ENCODE measurements at regions not wholly inside any gene's neighbourhood (a gene's known extent, or its start where the extent isn't known, plus 50 kb on each side); places are given as distances from the start of the nearest gene placed in this dataset.

GRCh38 chr5:167358868-167359492 is 932.5 kb upstream of the WWC1 start:
- FAIRE-seq (no peak), ATAC-seq (no peak), DNase-seq (no peak)
- Histone ChIP-seq H3K9me3 (no peaks in the 10 kb centered on the region), H3K4me1 (no peaks in the 10 kb centered on the region), H3K36me3 (no peaks in the 10 kb centered on the region), H3K4me3 (no peak overlapping the region), H3K27ac (no peak overlapping the region), H3K27me3 (no peaks in the 10 kb centered on the region)
- 62% methylated on average over 6 of the region's 6 CpGs for WGBS, 2 donors
- TF ChIP-seq, protein P1, sequence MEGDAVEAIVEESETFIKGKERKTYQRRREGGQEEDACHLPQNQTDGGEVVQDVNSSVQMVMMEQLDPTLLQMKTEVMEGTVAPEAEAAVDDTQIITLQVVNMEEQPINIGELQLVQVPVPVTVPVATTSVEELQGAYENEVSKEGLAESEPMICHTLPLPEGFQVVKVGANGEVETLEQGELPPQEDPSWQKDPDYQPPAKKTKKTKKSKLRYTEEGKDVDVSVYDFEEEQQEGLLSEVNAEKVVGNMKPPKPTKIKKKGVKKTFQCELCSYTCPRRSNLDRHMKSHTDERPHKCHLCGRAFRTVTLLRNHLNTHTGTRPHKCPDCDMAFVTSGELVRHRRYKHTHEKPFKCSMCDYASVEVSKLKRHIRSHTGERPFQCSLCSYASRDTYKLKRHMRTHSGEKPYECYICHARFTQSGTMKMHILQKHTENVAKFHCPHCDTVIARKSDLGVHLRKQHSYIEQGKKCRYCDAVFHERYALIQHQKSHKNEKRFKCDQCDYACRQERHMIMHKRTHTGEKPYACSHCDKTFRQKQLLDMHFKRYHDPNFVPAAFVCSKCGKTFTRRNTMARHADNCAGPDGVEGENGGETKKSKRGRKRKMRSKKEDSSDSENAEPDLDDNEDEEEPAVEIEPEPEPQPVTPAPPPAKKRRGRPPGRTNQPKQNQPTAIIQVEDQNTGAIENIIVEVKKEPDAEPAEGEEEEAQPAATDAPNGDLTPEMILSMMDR (IDR thresholded peaks at IDR 0.05): no peak
- intact Hi-C loops (cut with DNase I): no loop called here

GRCh38 chr5:167361795-167362194 is 929.6 kb upstream of the WWC1 start:
- no peak for ATAC-seq

GRCh38 chr5:167363065-167363464 is 928.4 kb upstream of the WWC1 start:
- TF ChIP-seq, protein P1 (IDR thresholded peaks at IDR 0.05): no peak
- no peak for DNase-seq
- intact Hi-C loops (cut with DNase I): no loop called here

More at GRCh38 chr5:167361795-167362194, 929.6 kb upstream of the WWC1 start:
- DNase-seq (no peak), FAIRE-seq (no peak)
- no peaks in the 10 kb centered on the region for H3K27me3 ChIP-seq
- intact Hi-C loops (cut with DNase I): no loop called here
- 72 to 81% methylated on average over 1 of the region's 1 CpG for WGBS, 2 donors
- H3K9me3 ChIP-seq: no peaks in the 10 kb centered on the region
- H3K4me3 ChIP-seq: no peak overlapping the region
- H3K4me1 ChIP-seq: no peaks in the 10 kb centered on the region
- H3K27ac ChIP-seq: no peak overlapping the region
- no peaks in the 10 kb centered on the region for H3K36me3 ChIP-seq
- TF ChIP-seq, protein P1 (IDR thresholded peaks at IDR 0.05): no peak

DNA sequence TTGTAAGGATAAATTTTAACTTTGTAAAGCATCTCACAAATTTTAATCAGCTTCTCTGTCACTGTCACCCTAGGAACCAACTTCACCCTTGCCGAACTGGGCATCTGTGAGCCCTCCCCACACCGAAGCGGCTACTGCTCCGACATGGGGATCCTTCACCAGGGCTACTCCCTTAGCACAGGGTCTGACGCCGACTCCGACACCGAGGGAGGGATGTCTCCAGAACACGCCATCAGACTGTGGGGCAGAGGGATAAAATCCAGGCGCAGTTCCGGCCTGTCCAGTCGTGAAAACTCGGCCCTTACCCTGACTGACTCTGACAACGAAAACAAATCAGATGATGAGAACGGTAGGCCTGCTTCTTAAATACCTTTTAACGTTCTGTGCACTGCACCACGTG is 916.3 kb upstream of the WWC1 start:
- no peaks in the 10 kb centered on the region for H3K36me3 ChIP-seq
- H3K4me1 ChIP-seq: no peaks in the 10 kb centered on the region
- DNase-seq: no peak
- no peaks in the 10 kb centered on the region for H3K27me3 ChIP-seq
- H3K4me3 ChIP-seq: no peak overlapping the region
- no peak overlapping the region for H3K27ac ChIP-seq
- H3K9me3 ChIP-seq: no peaks in the 10 kb centered on the region
- 76 to 78% methylated on average over 17 of the region's 17 CpGs for WGBS, 2 donors
- FAIRE-seq: no peak
- no peak for ATAC-seq
- TF ChIP-seq, protein P1 (IDR thresholded peaks at IDR 0.05): no peak
- intact Hi-C loops (cut with DNase I): no loop called here

More at GRCh38 chr5:167363065-167363464, 928.4 kb upstream of the WWC1 start:
- 96 to 97% methylated on average over 2 of the region's 2 CpGs for WGBS, 2 donors
- H3K36me3 ChIP-seq: no peaks in the 10 kb centered on the region
- ATAC-seq (no peak), FAIRE-seq (no peak)
- H3K9me3 ChIP-seq: peaks cover 0 to 2% (median 0%) of the 10 kb centered on the region in 4 donors
- H3K27me3 ChIP-seq: no peaks in the 10 kb centered on the region
- H3K4me1 ChIP-seq: no peaks in the 10 kb centered on the region
- no peak overlapping the region for H3K27ac ChIP-seq
- H3K4me3 ChIP-seq: no peak overlapping the region

DNA sequence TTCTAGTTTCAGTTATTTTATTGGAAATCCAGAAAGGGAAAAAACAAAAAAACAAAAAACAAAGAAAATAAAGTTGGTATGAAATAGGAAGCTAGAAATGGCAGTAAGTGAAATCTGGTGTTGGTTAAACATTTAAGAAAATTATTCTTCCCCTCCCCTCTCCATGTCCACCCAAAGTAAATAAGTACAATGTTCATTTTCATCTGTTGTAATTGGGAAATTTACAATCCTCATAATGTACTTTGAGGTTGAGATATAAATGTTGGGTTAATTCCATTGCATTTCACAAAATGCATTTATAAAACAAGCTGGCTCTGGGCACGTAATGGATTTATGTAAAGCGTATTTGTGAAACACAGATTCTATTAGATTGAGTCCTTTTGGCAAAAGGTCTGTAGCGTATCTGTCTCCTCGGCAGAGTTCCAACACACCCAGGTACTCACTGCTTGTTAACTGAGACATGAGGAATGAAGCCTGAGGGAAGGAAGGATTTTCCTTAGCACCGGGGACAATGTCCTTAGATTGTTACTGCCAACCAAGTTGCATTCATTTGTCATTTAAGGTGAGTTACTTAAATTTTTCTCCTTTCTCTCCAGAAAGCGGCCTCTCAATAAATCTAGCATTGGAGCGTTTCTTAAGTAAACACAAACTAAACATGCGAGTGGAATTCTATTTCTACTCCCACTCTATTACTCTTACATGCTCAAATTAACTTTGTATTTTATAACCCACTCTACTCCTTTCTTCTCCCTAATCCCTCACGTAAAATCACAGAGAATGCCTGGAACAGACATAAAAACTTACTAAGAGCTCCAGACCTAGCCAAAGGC is 912.3 kb upstream of the WWC1 start:
- Histone ChIP-seq H3K4me3 (no peak overlapping the region), H3K4me1 (no peaks in the 10 kb centered on the region), H3K27ac (no peak overlapping the region), H3K36me3 (no peaks in the 10 kb centered on the region), H3K27me3 (no peaks in the 10 kb centered on the region), H3K9me3 (no peaks in the 10 kb centered on the region)
- FAIRE-seq: no peak
- intact Hi-C loops (cut with DNase I): no loop called here
- ATAC-seq: peak in 1 of 4 donors; percentile 51
- peak in 3 of 6 donors; percentile 2 to 23 (median 7) for DNase-seq
- TF ChIP-seq, protein P1 (IDR thresholded peaks at IDR 0.05): no peak
- 42 to 60% methylated on average over 9 of the region's 9 CpGs for WGBS, 2 donors

All from pancreas (tissue), 10 donors.